GM23338 (cell line): ENCODE measurements at regions not wholly inside any gene's neighbourhood (a gene's known extent, or its start where the extent isn't known, plus 50 kb on each side); places are given as distances from the start of the nearest gene placed in this dataset.

Experiments
- ATAC-seq: fragments of 200-7000 bp; cut with Tn5 transposase; 3 replicates; pipeline ENCODE4 v1.9.1; 2020
- DNase-seq: peaks from one replicate; pipeline ENCODE4 v3.0.0-alpha.2; 2015; ENCODE audit warnings: low spot score
- H2AFZ ChIP-seq: fragments of 200-600 bp; sonication (generic); 2 replicates; pipeline ENCODE4 v1.8.0; 2016; ENCODE audit warnings: antibody characterized with exemption, mild to moderate bottlenecking, moderate library complexity
- H3F3A ChIP-seq: fragments of 200-600 bp; sonication (generic); replicated peaks from 2 replicates; pipeline ENCODE4 v1.8.0; 2017; ENCODE audit warnings: antibody characterized with exemption, mixed run types, low read depth
- H3K27ac ChIP-seq: fragments of 200-600 bp; sonication (generic); 2 replicates; pipeline ENCODE4 v1.6.1; 2016; ENCODE audit warnings: low read depth
- H3K27me3 ChIP-seq: fragments of 200-600 bp; sonication (generic); 2 replicates; pipeline ENCODE4 v1.8.0; 2016; ENCODE audit warnings: mild to moderate bottlenecking, mixed run types, moderate library complexity; ENCODE audit not compliant: insufficient read depth
- H3K36me3 ChIP-seq: fragments of 200-600 bp; sonication (generic); 2 replicates; pipeline ENCODE4 v1.8.0; 2016; ENCODE audit warnings: mild to moderate bottlenecking; ENCODE audit not compliant: insufficient read depth
- H3K4me1 ChIP-seq: fragments of 200-600 bp; sonication (generic); 2 replicates; pipeline ENCODE4 v1.8.0; 2016; ENCODE audit warnings: mild to moderate bottlenecking, moderate library complexity; ENCODE audit not compliant: insufficient read depth
- H3K4me2 ChIP-seq: fragments of 200-600 bp; sonication (generic); 2 replicates; pipeline ENCODE4 v1.7.1; 2017; ENCODE audit warnings: mixed run types
- H3K4me3 ChIP-seq: fragments of 200-600 bp; sonication (generic); 2 replicates; pipeline ENCODE4 v1.6.1; 2016; ENCODE audit warnings: mixed run types
- H3K79me2 ChIP-seq: fragments of 200-600 bp; sonication (generic); replicated peaks from 2 replicates; pipeline ENCODE4 v1.8.0; 2017; ENCODE audit warnings: mild to moderate bottlenecking; ENCODE audit not compliant: insufficient read depth
- H3K9me2 ChIP-seq: fragments of 200-600 bp; sonication (generic); 2 replicates; pipeline ENCODE4 v1.8.0; 2017; ENCODE audit not compliant: insufficient read depth
- H4K20me1 ChIP-seq: fragments of 200-600 bp; sonication (generic); replicated peaks from 2 replicates; pipeline ENCODE4 v1.8.0; 2017; ENCODE audit warnings: mild to moderate bottlenecking; ENCODE audit not compliant: insufficient read depth
- H3K27ac Mint-ChIP-seq: 2 replicates; pipeline ENCODE4 v1.8.0; 2020; ENCODE audit warnings: inconsistent platforms, mild to moderate bottlenecking, moderate library complexity, mixed read lengths
- H3K27me3 Mint-ChIP-seq: 3 replicates; pipeline ENCODE4 v1.8.0; 2022; ENCODE audit warnings: low read depth, mild to moderate bottlenecking, moderate library complexity, mixed read lengths, inconsistent platforms; ENCODE audit not compliant: insufficient read depth, poor library complexity
- H3K36me3 Mint-ChIP-seq: 3 replicates; pipeline ENCODE4 v1.8.0; 2021; ENCODE audit warnings: low read depth, mild to moderate bottlenecking, inconsistent platforms, moderate library complexity, mixed read lengths
- H3K4me1 Mint-ChIP-seq: 3 replicates; pipeline ENCODE4 v1.8.0; 2020; ENCODE audit warnings: mild to moderate bottlenecking, inconsistent platforms, mixed read lengths
- H3K4me3 Mint-ChIP-seq: 3 replicates; pipeline ENCODE4 v1.8.0; 2021; ENCODE audit warnings: moderate library complexity, mild to moderate bottlenecking, inconsistent platforms, mixed read lengths
- H3K9me3 Mint-ChIP-seq: 3 replicates; pipeline ENCODE4 v1.8.0; 2020; ENCODE audit warnings: moderate library complexity, mild to moderate bottlenecking, inconsistent platforms, mixed read lengths
- CTCF ChIP-seq, 2 experiments: fragments of 200-600 bp in 1 of 2; sonication (generic) in 1 of 2; conservative IDR thresholded peaks; 2 replicates each; pipeline versions ENCODE4 v1.5.1 to v1.6.1; 2016 to 2017; ENCODE audit warnings: antibody characterized with exemption in 2 of 2, low read depth in 2 of 2, mild to moderate bottlenecking in 2 of 2, moderate library complexity in 1 of 2
- JUNB ChIP-seq: IDR thresholded peaks from one replicate; pipeline ENCODE4 v1.6.1; 2016; ENCODE audit warnings: antibody characterized with exemption; ENCODE audit not compliant: unreplicated experiment
- NANOG ChIP-seq: IDR thresholded peaks from 2 replicates; pipeline ENCODE4 v1.6.1; 2016; ENCODE audit warnings: antibody characterized with exemption, borderline replicate concordance
- POLR2AphosphoS5 ChIP-seq: IDR thresholded peaks from 2 replicates; pipeline ENCODE4 v1.6.1; 2016; ENCODE audit warnings: antibody characterized with exemption, low read depth
- ZNF114 ChIP-seq: fragments of 250-450 bp; sonication (Bioruptor Pico); IDR thresholded peaks from 2 replicates; pipeline ENCODE4 v1.5.0; 2020; ENCODE audit warnings: mild to moderate bottlenecking, moderate library complexity
- TF ChIP-seq, protein P1 (sequence below): IDR thresholded peaks from 2 replicates; pipeline ENCODE4 v1.6.1; 2016; ENCODE audit warnings: antibody characterized with exemption
- TF ChIP-seq, protein P2 (sequence below): IDR thresholded peaks from one replicate; pipeline ENCODE4 v1.6.1; 2018; ENCODE audit warnings: antibody characterized with exemption; ENCODE audit not compliant: unreplicated experiment

DNA sequence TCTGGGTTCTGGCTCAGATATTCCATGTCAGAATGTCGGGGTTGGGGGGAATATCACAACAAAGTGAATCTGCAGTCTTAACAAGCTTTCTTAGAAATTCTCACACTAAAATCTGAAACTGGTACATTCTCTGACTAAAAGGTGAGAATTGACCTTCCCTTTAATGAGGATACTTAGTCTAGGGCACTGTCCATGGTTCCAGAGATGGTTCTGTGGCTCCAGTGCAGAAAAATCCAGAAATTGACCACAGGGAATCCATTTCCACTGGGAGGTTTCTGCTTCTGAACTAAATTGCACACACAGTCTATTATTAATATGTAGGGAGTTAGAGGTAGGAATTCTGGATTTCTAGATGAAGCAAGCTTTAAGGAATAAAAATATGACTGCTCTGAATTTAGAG is 171.6 kb upstream of the OBI1 start:
- no peaks in the 10 kb centered on the region for H3K27me3 ChIP-seq

DNA sequence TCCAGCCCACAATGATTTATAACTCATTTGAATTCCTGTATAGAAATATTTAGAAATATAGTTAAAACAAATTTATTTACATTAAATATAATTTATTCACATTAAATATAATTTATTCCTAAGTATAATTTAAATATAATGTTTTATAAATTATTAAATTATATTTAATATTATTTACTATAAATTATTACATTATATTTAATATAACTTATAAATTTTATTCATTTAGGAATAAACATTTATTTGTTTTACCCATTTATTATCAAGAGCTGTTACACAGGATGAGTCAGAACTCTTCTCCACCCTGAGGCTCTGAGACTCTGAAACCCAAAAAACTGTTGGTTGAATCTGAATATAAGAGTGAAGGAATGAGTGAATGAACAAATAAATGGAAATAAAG is 170.9 kb upstream of the OBI1 start:
- Histone ChIP-seq H3K4me3 (no peak overlapping the region), H3K27ac (no peak overlapping the region), H4K20me1 (no peaks in the 10 kb centered on the region), H3K4me2 (no peak overlapping the region), H3K4me1 (no peaks in the 10 kb centered on the region), H2AFZ (no peak overlapping the region), H3K27me3 (no peaks in the 10 kb centered on the region), H3K36me3 (no peaks in the 10 kb centered on the region), H3K79me2 (no peaks in the 10 kb centered on the region), H3F3A (no peaks in the 10 kb centered on the region), H3K9me2 (no peaks in the 10 kb centered on the region)
- TF ChIP-seq POLR2AphosphoS5 (no peak), JUNB (no peak), NANOG (no peak), CTCF (conservative IDR thresholded peaks at IDR 0.05; ENCODE audit: low read depth in 2 of 2) (no peak), ZNF114 (CRISPR knock-in tag) (no peak)
- Mint-ChIP-seq H3K4me1 (no peaks in the 10 kb centered on the region), H3K27ac (no peak overlapping the region), H3K27me3 (no peaks in the 10 kb centered on the region), H3K9me3 (no peaks in the 10 kb centered on the region), H3K4me3 (no peak overlapping the region), H3K36me3 (no peaks in the 10 kb centered on the region)
- no peak for ATAC-seq
- DNase-seq, result no peak

More for the DNA sequence above, 171.6 kb upstream of the OBI1 start:
- H3K4me3 ChIP-seq, result no peak overlapping the region
- no peaks in the 10 kb centered on the region for H3F3A ChIP-seq
- H3K4me1 ChIP-seq, result no peaks in the 10 kb centered on the region
- no peaks in the 10 kb centered on the region for H3K9me3 Mint-ChIP-seq
- no peaks in the 10 kb centered on the region for H3K36me3 ChIP-seq
- TF ChIP-seq, protein P1, sequence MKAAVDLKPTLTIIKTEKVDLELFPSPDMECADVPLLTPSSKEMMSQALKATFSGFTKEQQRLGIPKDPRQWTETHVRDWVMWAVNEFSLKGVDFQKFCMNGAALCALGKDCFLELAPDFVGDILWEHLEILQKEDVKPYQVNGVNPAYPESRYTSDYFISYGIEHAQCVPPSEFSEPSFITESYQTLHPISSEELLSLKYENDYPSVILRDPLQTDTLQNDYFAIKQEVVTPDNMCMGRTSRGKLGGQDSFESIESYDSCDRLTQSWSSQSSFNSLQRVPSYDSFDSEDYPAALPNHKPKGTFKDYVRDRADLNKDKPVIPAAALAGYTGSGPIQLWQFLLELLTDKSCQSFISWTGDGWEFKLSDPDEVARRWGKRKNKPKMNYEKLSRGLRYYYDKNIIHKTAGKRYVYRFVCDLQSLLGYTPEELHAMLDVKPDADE, result no peak
- TF ChIP-seq, protein P2, sequence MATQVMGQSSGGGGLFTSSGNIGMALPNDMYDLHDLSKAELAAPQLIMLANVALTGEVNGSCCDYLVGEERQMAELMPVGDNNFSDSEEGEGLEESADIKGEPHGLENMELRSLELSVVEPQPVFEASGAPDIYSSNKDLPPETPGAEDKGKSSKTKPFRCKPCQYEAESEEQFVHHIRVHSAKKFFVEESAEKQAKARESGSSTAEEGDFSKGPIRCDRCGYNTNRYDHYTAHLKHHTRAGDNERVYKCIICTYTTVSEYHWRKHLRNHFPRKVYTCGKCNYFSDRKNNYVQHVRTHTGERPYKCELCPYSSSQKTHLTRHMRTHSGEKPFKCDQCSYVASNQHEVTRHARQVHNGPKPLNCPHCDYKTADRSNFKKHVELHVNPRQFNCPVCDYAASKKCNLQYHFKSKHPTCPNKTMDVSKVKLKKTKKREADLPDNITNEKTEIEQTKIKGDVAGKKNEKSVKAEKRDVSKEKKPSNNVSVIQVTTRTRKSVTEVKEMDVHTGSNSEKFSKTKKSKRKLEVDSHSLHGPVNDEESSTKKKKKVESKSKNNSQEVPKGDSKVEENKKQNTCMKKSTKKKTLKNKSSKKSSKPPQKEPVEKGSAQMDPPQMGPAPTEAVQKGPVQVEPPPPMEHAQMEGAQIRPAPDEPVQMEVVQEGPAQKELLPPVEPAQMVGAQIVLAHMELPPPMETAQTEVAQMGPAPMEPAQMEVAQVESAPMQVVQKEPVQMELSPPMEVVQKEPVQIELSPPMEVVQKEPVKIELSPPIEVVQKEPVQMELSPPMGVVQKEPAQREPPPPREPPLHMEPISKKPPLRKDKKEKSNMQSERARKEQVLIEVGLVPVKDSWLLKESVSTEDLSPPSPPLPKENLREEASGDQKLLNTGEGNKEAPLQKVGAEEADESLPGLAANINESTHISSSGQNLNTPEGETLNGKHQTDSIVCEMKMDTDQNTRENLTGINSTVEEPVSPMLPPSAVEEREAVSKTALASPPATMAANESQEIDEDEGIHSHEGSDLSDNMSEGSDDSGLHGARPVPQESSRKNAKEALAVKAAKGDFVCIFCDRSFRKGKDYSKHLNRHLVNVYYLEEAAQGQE, result peak; percentile 56
- TF ChIP-seq CTCF (conservative IDR thresholded peaks at IDR 0.05; ENCODE audit: low read depth in 2 of 2), result no peak
- H3K9me2 ChIP-seq, result no peaks in the 10 kb centered on the region
- H3K4me2 ChIP-seq, result no peak overlapping the region
- no peaks in the 10 kb centered on the region for H3K36me3 Mint-ChIP-seq
- no peaks in the 10 kb centered on the region for H3K79me2 ChIP-seq
- H4K20me1 ChIP-seq, result no peaks in the 10 kb centered on the region
- no peak overlapping the region for H2AFZ ChIP-seq
- ATAC-seq (no peak), DNase-seq (no peak)
- no peak overlapping the region for H3K27ac ChIP-seq
- H3K27me3 Mint-ChIP-seq, result no peaks in the 10 kb centered on the region
- no peaks in the 10 kb centered on the region for H3K4me1 Mint-ChIP-seq
- no peak overlapping the region for H3K4me3 Mint-ChIP-seq
- no peak overlapping the region for H3K27ac Mint-ChIP-seq
